B cell (primary cell): ENCODE measurements at regions not wholly inside any gene's neighbourhood (a gene's known extent, or its start where the extent isn't known, plus 50 kb on each side); places are given as distances from the start of the nearest gene placed in this dataset.

Source experiments
- EZH2 ChIP-seq: IDR thresholded peaks from 2 replicates; pipeline ENCODE4 v1.6.1; 2012; ENCODE audit warnings: borderline replicate concordance, low read depth, mild to moderate bottlenecking, moderate library complexity, low read length; ENCODE audit not compliant: insufficient read depth, poor library complexity, severe bottlenecking
- TF ChIP-seq, protein P1 (sequence below): fragments of 200-600 bp; IDR thresholded peaks from one replicate; pipeline ENCODE4 v1.8.0; 2022; ENCODE audit warnings: antibody characterized with exemption, mild to moderate bottlenecking

DNA sequence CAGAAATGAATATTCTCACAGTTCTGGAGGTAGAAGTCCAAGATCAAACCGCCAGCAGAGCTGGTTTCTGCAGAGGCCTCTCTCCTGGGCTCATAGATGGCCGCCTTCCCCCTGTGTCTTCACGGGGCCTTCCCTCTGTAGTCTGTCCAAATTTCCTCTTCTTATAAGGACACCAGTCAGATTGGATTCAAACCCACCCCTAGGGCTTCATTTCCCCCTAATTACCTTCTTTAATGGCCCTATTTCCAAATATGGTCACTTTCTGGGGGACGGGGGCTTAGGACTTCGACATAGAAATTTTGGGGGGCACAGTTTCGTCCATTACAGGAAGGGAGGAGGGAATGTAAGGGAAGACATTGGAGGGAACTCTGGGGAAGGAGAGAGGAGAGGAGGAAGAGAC lies 132.6 kb downstream of the DDX1 start:
- TF ChIP-seq, protein P1, sequence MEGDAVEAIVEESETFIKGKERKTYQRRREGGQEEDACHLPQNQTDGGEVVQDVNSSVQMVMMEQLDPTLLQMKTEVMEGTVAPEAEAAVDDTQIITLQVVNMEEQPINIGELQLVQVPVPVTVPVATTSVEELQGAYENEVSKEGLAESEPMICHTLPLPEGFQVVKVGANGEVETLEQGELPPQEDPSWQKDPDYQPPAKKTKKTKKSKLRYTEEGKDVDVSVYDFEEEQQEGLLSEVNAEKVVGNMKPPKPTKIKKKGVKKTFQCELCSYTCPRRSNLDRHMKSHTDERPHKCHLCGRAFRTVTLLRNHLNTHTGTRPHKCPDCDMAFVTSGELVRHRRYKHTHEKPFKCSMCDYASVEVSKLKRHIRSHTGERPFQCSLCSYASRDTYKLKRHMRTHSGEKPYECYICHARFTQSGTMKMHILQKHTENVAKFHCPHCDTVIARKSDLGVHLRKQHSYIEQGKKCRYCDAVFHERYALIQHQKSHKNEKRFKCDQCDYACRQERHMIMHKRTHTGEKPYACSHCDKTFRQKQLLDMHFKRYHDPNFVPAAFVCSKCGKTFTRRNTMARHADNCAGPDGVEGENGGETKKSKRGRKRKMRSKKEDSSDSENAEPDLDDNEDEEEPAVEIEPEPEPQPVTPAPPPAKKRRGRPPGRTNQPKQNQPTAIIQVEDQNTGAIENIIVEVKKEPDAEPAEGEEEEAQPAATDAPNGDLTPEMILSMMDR: no peak
- no peak for TF ChIP-seq EZH2
